GM12892 (cell line): ENCODE measurements at regions not wholly inside any gene's neighbourhood (a gene's known extent, or its start where the extent isn't known, plus 50 kb on each side); places are given as distances from the start of the nearest gene placed in this dataset.

ENCODE experiments used
- DNase-seq: peaks from one replicate; pipeline ENCODE4 v3.0.0; 2011; ENCODE audit not compliant: insufficient read length
- FAIRE-seq: peaks from 2 replicates; lab custom pipeline; 2011; peaks lifted over from hg19 to GRCh38; lab: Jason Lieb, UNC
- POLR2A ChIP-seq: IDR thresholded peaks from 2 replicates; pipeline ENCODE4 v1.6.1; 2011; ENCODE audit warnings: low read depth, low read length, control low read depth
- POLR2AphosphoS5 ChIP-seq: IDR thresholded peaks from 2 replicates; pipeline ENCODE4 v1.6.1; 2011; ENCODE audit warnings: low read depth, low read length, control low read depth
- TAF1 ChIP-seq: IDR thresholded peaks from 2 replicates; pipeline ENCODE4 v1.6.1; 2011; ENCODE audit warnings: low read depth, mild to moderate bottlenecking, control low read depth, low read length, borderline replicate concordance

GRCh38 chr6:65955034-65955433 lies 248.0 kb upstream of the EYS start:
- no peak for FAIRE-seq
- TF ChIP-seq POLR2A (no peak), TAF1 (no peak), POLR2AphosphoS5 (no peak)
- no peak for DNase-seq

GRCh38 chr6:65948062-65948461 lies 241.0 kb upstream of the EYS start:
- TF ChIP-seq POLR2A, result no peak
- no peak for TF ChIP-seq TAF1
- no peak for TF ChIP-seq POLR2AphosphoS5
- no peak for DNase-seq
- no peak for FAIRE-seq

- FAIRE-seq, result no peak
- TF ChIP-seq POLR2AphosphoS5 (no peak), TAF1 (no peak), POLR2A (no peak)
- no peak for DNase-seq
Observed at GRCh38 chr6:65943548-65943947, 236.5 kb upstream of the EYS start.

- TF ChIP-seq TAF1 (no peak), POLR2A (no peak), POLR2AphosphoS5 (no peak)
- DNase-seq (no peak), FAIRE-seq (no peak)
Observed at GRCh38 chr6:65943051-65943450, 236.0 kb upstream of the EYS start.

GRCh38 chr6:65938000-65938399 lies 231.0 kb upstream of the EYS start:
- no peak for DNase-seq
- no peak for TF ChIP-seq POLR2A
- no peak for TF ChIP-seq TAF1
- TF ChIP-seq POLR2AphosphoS5, result no peak

GRCh38 chr6:65935412-65935811 lies 228.4 kb upstream of the EYS start:
- no peak for DNase-seq
- no peak for FAIRE-seq
- TF ChIP-seq TAF1, result no peak
- no peak for TF ChIP-seq POLR2A
- TF ChIP-seq POLR2AphosphoS5, result no peak

More at GRCh38 chr6:65938000-65938399, 231.0 kb upstream of the EYS start:
- FAIRE-seq, result no peak

GRCh38 chr6:65933390-65933789 lies 226.4 kb upstream of the EYS start:
- FAIRE-seq (no peak), DNase-seq (no peak)
- TF ChIP-seq TAF1 (no peak), POLR2A (no peak), POLR2AphosphoS5 (no peak)

GRCh38 chr6:65927141-65927540 lies 220.1 kb upstream of the EYS start:
- no peak for TF ChIP-seq TAF1
- no peak for TF ChIP-seq POLR2AphosphoS5
- no peak for TF ChIP-seq POLR2A
- DNase-seq, result no peak
- FAIRE-seq, result no peak

- DNase-seq, result no peak
- TF ChIP-seq TAF1 (no peak), POLR2A (no peak)
- FAIRE-seq, result no peak
Observed at GRCh38 chr6:65924411-65924810, 217.4 kb upstream of the EYS start.

- DNase-seq, result no peak
- no peak for FAIRE-seq
- TF ChIP-seq POLR2AphosphoS5 (no peak), POLR2A (no peak), TAF1 (no peak)
Observed at GRCh38 chr6:65922049-65922448, 215.0 kb upstream of the EYS start.

- no peak for TF ChIP-seq TAF1
- no peak for TF ChIP-seq POLR2A
- no peak for TF ChIP-seq POLR2AphosphoS5
- no peak for DNase-seq
- no peak for FAIRE-seq
Observed at GRCh38 chr6:65908065-65908464, 201.0 kb upstream of the EYS start.

GRCh38 chr6:65903992-65904391 lies 197.0 kb upstream of the EYS start:
- TF ChIP-seq POLR2A (no peak), POLR2AphosphoS5 (no peak), TAF1 (no peak)
- FAIRE-seq (no peak), DNase-seq (no peak)

- FAIRE-seq (no peak), DNase-seq (no peak)
- TF ChIP-seq TAF1 (no peak), POLR2AphosphoS5 (no peak), POLR2A (no peak)
Observed at GRCh38 chr6:65900928-65901327, 193.9 kb upstream of the EYS start.

- DNase-seq (no peak), FAIRE-seq (no peak)
- TF ChIP-seq POLR2AphosphoS5, result no peak
- TF ChIP-seq TAF1, result no peak
- TF ChIP-seq POLR2A, result no peak
Observed at GRCh38 chr6:65896140-65896539, 189.1 kb upstream of the EYS start.
